Gastrocnemius medialis (tissue), 4 donors: ENCODE measurements at regions not wholly inside any gene's neighbourhood (a gene's known extent, or its start where the extent isn't known, plus 50 kb on each side); places are given as distances from the start of the nearest gene placed in this dataset.
A peak's percentile ranks its signal among the peaks of the same experiment; 100 is the strongest.

Experiments
- ATAC-seq, 2 donors: fragments of 150-250 bp; one replicate each; pipeline ENCODE4 v1.9.1; 2016
- DNase-seq, 2 donors: peaks; one replicate each; pipeline ENCODE4 v3.0.0-alpha.2; 2019
- H3K27ac ChIP-seq, 4 donors: fragments of 200-600 bp; sonication (generic); 1 replicate in 1 of 4; 2 replicates in 3 of 4; pipeline ENCODE4 v1.5.1; 2016 to 2018; ENCODE audit warnings: mild to moderate bottlenecking in 2 of 4, moderate library complexity in 1 of 4
- H3K27me3 ChIP-seq, 3 donors: fragments of 200-600 bp; sonication (generic) in 2 of 3; 1 replicate in 1 of 3; 2 replicates in 2 of 3; pipeline versions ENCODE4 v1.5.1 to v1.6.0; 2016 to 2019; ENCODE audit warnings: mild to moderate bottlenecking in 1 of 3, moderate library complexity in 1 of 3
- H3K36me3 ChIP-seq, 2 donors: fragments of 200-600 bp; sonication (generic) in 1 of 2; one replicate each; pipeline ENCODE4 v1.5.1; 2017 to 2018
- H3K4me1 ChIP-seq, 2 donors: fragments of 200-600 bp; sonication (generic) in 1 of 2; one replicate each; pipeline ENCODE4 v1.5.1; 2016 to 2017; ENCODE audit warnings: mild to moderate bottlenecking in 2 of 2
- H3K4me3 ChIP-seq, 4 donors: fragments of 200-600 bp; sonication (generic) in 3 of 4; 1 replicate in 1 of 4; 2 replicates in 3 of 4; pipeline ENCODE4 v1.5.1; 2016 to 2019; ENCODE audit warnings: mild to moderate bottlenecking in 2 of 4
- H3K9me3 ChIP-seq, 3 donors: fragments of 200-600 bp; sonication (generic) in 2 of 3; 1 replicate in 1 of 3; 2 replicates in 2 of 3; pipeline ENCODE4 v1.5.1; 2016 to 2019
- CTCF ChIP-seq, 5 experiments: fragments of 450-650 bp in 3 of 5; fragments of 200-600 bp in 2 of 5; sonication (generic) in 2 of 5; IDR thresholded peaks in 4 of 5; conservative IDR thresholded peaks in 1 of 5; 1 replicate in 4 of 5; 2 replicates in 1 of 5; pipeline ENCODE4 v1.5.1; 2016 to 2019; ENCODE audit warnings: antibody characterized with exemption in 5 of 5, mild to moderate bottlenecking in 3 of 5, moderate library complexity in 3 of 5
- POLR2A ChIP-seq, 2 donors: fragments of 450-650 bp; IDR thresholded peaks; one replicate each; pipeline ENCODE4 v1.6.1; 2017; ENCODE audit warnings: antibody characterized with exemption in 2 of 2, mild to moderate bottlenecking in 2 of 2, moderate library complexity in 2 of 2
- in situ Hi-C, 4 donors: fragments of 200-750 bp; cut with MboI; loops; one replicate each; pipeline versions ENCODE4 v1.15.0 to v1.8.0; 2017; ENCODE audit warnings: low sequenced_read_pairs in 4 of 4
- intact Hi-C: fragments of 100-400 bp; cut with DNase I; formaldehyde crosslinking; loops from one replicate; pipeline ENCODE4 v1.15.1; 2023; ENCODE audit warnings: low total_unique reads

- intact Hi-C loops (loop anchor here (5.0 kb wide), 2 partner anchors 59 to 989 kb away; partner anchors contain the start of gene KLF4), in situ Hi-C loops (loop anchor here in 1 of 4 donors (5.0 kb wide), 1 partner anchor 76 kb away; no protein-coding TSS in a partner anchor)
- no peak for TF ChIP-seq POLR2A (IDR thresholded peaks at IDR 0.05)
- no peak for TF ChIP-seq CTCF (IDR thresholded peaks at IDR 0.05 in 4 of 5, conservative IDR thresholded peaks at IDR 0.05 in 1 of 5)
- DNase-seq, result no peak
- Histone ChIP-seq H3K36me3 (no peaks in the 10 kb centered on the region), H3K4me3 (no peak overlapping the region), H3K9me3 (no peaks in the 10 kb centered on the region), H3K4me1 (peaks cover 45 to 73% of the 10 kb centered on the region in 2 donors), H3K27ac (peak overlapping the region; percentile 40 to 71 (median 56)), H3K27me3 (no peaks in the 10 kb centered on the region)
- peak; percentile 43 to 58 for ATAC-seq
Observed at GRCh38 chr9:108476574-108476973, 379.2 kb downstream of the ACTL7B start.

DNA sequence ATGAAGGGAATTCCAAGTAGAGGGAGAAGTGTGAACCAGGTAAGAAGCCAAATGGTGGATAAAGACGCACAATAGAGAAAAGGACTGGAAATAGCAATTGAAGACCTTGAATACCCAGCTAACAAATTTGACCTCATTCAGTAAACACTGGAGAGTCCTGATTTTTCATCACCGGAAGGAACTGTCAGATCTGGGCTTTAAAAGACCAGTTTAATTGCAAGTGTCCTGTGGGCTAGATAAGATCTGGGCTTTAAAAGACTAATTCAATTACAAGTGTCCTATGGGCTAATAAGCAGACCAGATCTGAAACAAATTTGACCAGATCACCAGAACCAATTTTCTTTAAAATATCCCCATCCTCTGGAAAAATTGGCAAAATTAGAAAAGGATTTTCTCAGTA, 380.0 kb downstream of the ACTL7B start:
- ATAC-seq (no peak), DNase-seq (no peak)
- Histone ChIP-seq H3K4me1 (peaks cover 45 to 73% of the 10 kb centered on the region in 2 donors), H3K27me3 (no peaks in the 10 kb centered on the region), H3K4me3 (no peak overlapping the region), H3K36me3 (no peaks in the 10 kb centered on the region), H3K9me3 (no peaks in the 10 kb centered on the region), H3K27ac (peak overlapping the region in 1 of 4 donors; percentile 62)
- TF ChIP-seq POLR2A (IDR thresholded peaks at IDR 0.05) (no peak), CTCF (IDR thresholded peaks at IDR 0.05 in 4 of 5, conservative IDR thresholded peaks at IDR 0.05 in 1 of 5) (no peak)
- intact Hi-C loops, result loop anchor here (5.0 kb wide), 2 partner anchors 59 to 989 kb away; partner anchors contain the start of gene KLF4
- in situ Hi-C loops, result loop anchor here in 1 of 4 donors (5.0 kb wide), 1 partner anchor 76 kb away; no protein-coding TSS in a partner anchor

DNA sequence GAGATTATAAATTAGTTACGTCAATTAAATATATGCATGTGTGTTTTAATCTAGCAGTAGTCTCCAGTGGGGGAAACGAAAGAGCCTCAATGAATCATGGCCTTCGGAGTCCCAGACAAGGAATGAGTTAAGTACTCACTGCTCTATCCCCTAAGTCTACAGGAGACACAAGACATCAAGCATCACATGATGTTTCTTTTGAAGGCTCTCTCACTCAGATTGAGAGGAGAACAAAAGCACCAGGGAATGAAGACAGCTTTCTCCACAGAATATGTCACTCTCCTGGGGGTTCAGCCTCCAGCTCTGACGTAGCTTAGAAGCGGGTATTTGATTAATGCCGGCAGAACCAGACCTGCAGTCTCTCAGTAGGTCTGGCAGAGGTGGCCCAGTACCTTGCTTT, 381.4 kb downstream of the ACTL7B start:
- no peaks in the 10 kb centered on the region for H3K27me3 ChIP-seq
- no peak overlapping the region for H3K4me3 ChIP-seq
- peaks cover 44 to 68% of the 10 kb centered on the region in 2 donors for H3K4me1 ChIP-seq
- H3K9me3 ChIP-seq, result no peaks in the 10 kb centered on the region
- intact Hi-C loops, result loop anchor here (5.0 kb wide), 2 partner anchors 78 to 722 kb away; no protein-coding TSS in a partner anchor
- H3K27ac ChIP-seq, result peak overlapping the region; percentile 23 to 84 (median 68)
- ATAC-seq, result peak in 1 of 2 donors; percentile 18
- no peak for TF ChIP-seq CTCF (IDR thresholded peaks at IDR 0.05 in 4 of 5, conservative IDR thresholded peaks at IDR 0.05 in 1 of 5)
- TF ChIP-seq POLR2A (IDR thresholded peaks at IDR 0.05), result no peak
- DNase-seq, result no peak
- in situ Hi-C loops, result loop anchor here in 1 of 4 donors (25.0 kb wide), 1 partner anchor 88 kb away; no protein-coding TSS in a partner anchor
- no peaks in the 10 kb centered on the region for H3K36me3 ChIP-seq

GRCh38 chr9:108473209-108474112, 382.3 kb downstream of the ACTL7B start:
- H3K9me3 ChIP-seq, result no peaks in the 10 kb centered on the region
- no peaks in the 10 kb centered on the region for H3K36me3 ChIP-seq
- intact Hi-C loops, result loop anchor here (2.0 to 5.0 kb wide), 3 partner anchors 79 to 721 kb away; no protein-coding TSS in a partner anchor
- in situ Hi-C loops, result loop anchor here in 1 of 4 donors (25.0 kb wide), 1 partner anchor 89 kb away; no protein-coding TSS in a partner anchor
- DNase-seq, result peak; percentile 81 to 85
- TF ChIP-seq CTCF (IDR thresholded peaks at IDR 0.05 in 4 of 5, conservative IDR thresholded peaks at IDR 0.05 in 1 of 5), result no peak
- TF ChIP-seq POLR2A (IDR thresholded peaks at IDR 0.05), result no peak
- peak overlapping the region; percentile 65 to 84 (median 68) for H3K27ac ChIP-seq
- peaks cover 39 to 63% of the 10 kb centered on the region in 2 donors for H3K4me1 ChIP-seq
- no peaks in the 10 kb centered on the region for H3K27me3 ChIP-seq
- peak overlapping the region in 1 of 4 donors; percentile 25 for H3K4me3 ChIP-seq
- ATAC-seq, result peak; percentile 88 to 89
